Right atrium auricular region (tissue), 2 donors: ENCODE measurements at regions not wholly inside any gene's neighbourhood (a gene's known extent, or its start where the extent isn't known, plus 50 kb on each side); places are given as distances from the start of the nearest gene placed in this dataset.

Experiments used
- DNase-seq: peaks from one replicate; pipeline ENCODE4 v3.0.0-alpha.2; 2019; ENCODE audit warnings: low spot score
- H3K27ac ChIP-seq, 2 donors: fragments of 200-600 bp; sonication (generic); 1 replicate in 1 of 2; 2 replicates in 1 of 2; pipeline ENCODE4 v1.5.1; 2016 to 2019
- H3K27me3 ChIP-seq, 2 donors: fragments of 200-600 bp; sonication (generic); one replicate each; pipeline versions ENCODE4 v1.5.1 to v1.6.0; 2017 to 2019
- H3K36me3 ChIP-seq: fragments of 200-600 bp; sonication (generic); one replicate; pipeline ENCODE4 v1.5.1; 2016
- H3K4me1 ChIP-seq, 2 donors: fragments of 200-600 bp; sonication (generic); one replicate each; pipeline versions ENCODE4 v1.5.1 to v1.6.0; 2017 to 2019
- H3K4me3 ChIP-seq, 2 donors: fragments of 200-600 bp; sonication (generic); 1 replicate in 1 of 2; 2 replicates in 1 of 2; pipeline ENCODE4 v1.5.1; 2017 to 2019; ENCODE audit warnings: mild to moderate bottlenecking in 1 of 2, moderate library complexity in 1 of 2
- H3K9me3 ChIP-seq, 2 donors: fragments of 200-600 bp; sonication (generic); one replicate each; pipeline ENCODE4 v1.5.1; 2019
- CTCF ChIP-seq, 2 donors: fragments of 200-600 bp; sonication (generic); IDR thresholded peaks; one replicate each; pipeline ENCODE4 v1.5.1; 2019; ENCODE audit warnings: antibody characterized with exemption in 2 of 2

- TF ChIP-seq CTCF (IDR thresholded peaks at IDR 0.05): no peak
- H3K9me3 ChIP-seq: no peaks in the 10 kb centered on the region
- H3K36me3 ChIP-seq: no peaks in the 10 kb centered on the region
Observed at GRCh38 chr1:82894635-82895034, 1093.9 kb downstream of the ADGRL2 start.

DNA sequence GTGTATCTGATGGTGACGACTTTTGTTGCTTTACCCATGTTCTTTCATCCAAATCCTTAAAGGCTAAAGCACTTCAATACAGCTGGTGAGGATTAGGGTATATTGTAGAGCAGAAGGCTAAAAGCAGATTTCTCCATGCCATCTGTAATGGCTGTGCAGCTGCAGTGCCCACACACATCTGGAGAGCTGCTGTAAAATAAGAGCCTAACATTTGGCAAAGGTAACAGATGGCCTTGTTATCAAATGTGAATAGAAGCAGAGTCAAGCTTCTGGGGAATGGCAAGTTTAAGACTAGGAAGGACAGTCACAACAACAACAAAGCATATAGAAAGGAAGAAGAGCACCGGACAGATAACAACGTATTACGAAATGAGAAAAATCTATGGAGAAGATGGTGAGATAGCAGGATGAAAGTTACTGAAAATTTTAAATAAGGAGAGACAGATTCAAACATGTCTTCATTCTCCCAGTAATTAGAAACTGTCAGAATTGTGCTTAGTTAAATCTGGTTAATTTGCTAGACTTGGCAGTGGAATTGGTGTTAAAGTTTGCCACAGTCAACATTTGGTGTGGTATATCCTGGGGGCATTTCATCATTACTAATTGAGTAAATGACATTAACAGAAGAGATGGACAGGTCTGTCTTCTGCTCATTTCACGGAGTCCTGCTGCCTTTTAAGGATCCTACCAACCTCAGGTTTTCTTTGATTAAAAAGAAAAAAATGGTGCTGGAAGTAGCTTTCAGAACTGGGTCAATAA is 1093.2 kb downstream of the ADGRL2 start:
- Histone ChIP-seq H3K36me3 (no peaks in the 10 kb centered on the region), H3K4me3 (no peak overlapping the region), H3K9me3 (no peaks in the 10 kb centered on the region), H3K4me1 (no peaks in the 10 kb centered on the region), H3K27ac (no peak overlapping the region), H3K27me3 (no peaks in the 10 kb centered on the region)
- no peak for TF ChIP-seq CTCF (IDR thresholded peaks at IDR 0.05)
- DNase-seq: no peak

More at GRCh38 chr1:82894635-82895034, 1093.9 kb downstream of the ADGRL2 start:
- H3K4me1 ChIP-seq: no peaks in the 10 kb centered on the region
- H3K27me3 ChIP-seq: no peaks in the 10 kb centered on the region
- no peak for DNase-seq
- no peak overlapping the region for H3K4me3 ChIP-seq
- H3K27ac ChIP-seq: no peak overlapping the region

DNA sequence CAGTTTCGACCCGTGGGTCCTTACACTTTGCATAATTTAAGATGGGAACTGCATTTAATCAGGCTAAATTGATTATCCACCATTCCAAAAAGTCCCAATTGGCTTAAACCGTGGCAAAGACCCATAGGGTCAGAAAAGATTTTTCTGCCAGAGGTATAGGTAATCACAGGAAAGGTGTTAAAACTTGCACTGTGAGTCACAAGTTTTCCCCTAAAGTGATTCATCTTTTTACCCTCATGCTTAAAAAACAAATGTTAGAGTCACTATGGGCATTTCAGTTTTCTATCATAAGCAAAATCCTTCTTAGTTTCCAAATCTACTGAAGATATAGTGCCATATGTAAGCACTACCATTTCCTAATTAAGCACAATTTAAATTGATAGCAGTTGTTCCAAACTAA is 1079.8 kb downstream of the ADGRL2 start:
- TF ChIP-seq CTCF (IDR thresholded peaks at IDR 0.05): no peak
- H3K36me3 ChIP-seq: no peaks in the 10 kb centered on the region
- DNase-seq: no peak
- no peaks in the 10 kb centered on the region for H3K4me1 ChIP-seq
- H3K4me3 ChIP-seq: no peak overlapping the region
- no peaks in the 10 kb centered on the region for H3K27me3 ChIP-seq
- no peaks in the 10 kb centered on the region for H3K9me3 ChIP-seq
- H3K27ac ChIP-seq: no peak overlapping the region

GRCh38 chr1:82879701-82880305 is 1079.1 kb downstream of the ADGRL2 start:
- no peak overlapping the region for H3K4me3 ChIP-seq
- no peak for TF ChIP-seq CTCF (IDR thresholded peaks at IDR 0.05)
- no peak for DNase-seq

GRCh38 chr1:82875170-82875569 is 1074.4 kb downstream of the ADGRL2 start:
- Histone ChIP-seq H3K4me3 (no peak overlapping the region), H3K27ac (no peak overlapping the region), H3K27me3 (no peaks in the 10 kb centered on the region), H3K9me3 (no peaks in the 10 kb centered on the region), H3K4me1 (no peaks in the 10 kb centered on the region), H3K36me3 (no peaks in the 10 kb centered on the region)
- no peak for DNase-seq
- TF ChIP-seq CTCF (IDR thresholded peaks at IDR 0.05): no peak

More at GRCh38 chr1:82879701-82880305, 1079.1 kb downstream of the ADGRL2 start:
- Histone ChIP-seq H3K4me1 (no peaks in the 10 kb centered on the region), H3K27me3 (no peaks in the 10 kb centered on the region), H3K36me3 (no peaks in the 10 kb centered on the region), H3K9me3 (no peaks in the 10 kb centered on the region), H3K27ac (no peak overlapping the region)
